Neural progenitor cell (in vitro differentiated cells): ENCODE measurements at regions not wholly inside any gene's neighbourhood (a gene's known extent, or its start where the extent isn't known, plus 50 kb on each side); places are given as distances from the start of the nearest gene placed in this dataset.

Source experiments
- DNase-seq: peaks from one replicate; pipeline ENCODE4 v3.0.0-alpha.2; 2016; ENCODE audit warnings: low spot score
- H2AFZ ChIP-seq: fragments of 200-600 bp; sonication (generic); replicated peaks from 2 replicates; pipeline ENCODE4 v1.6.1; 2016; ENCODE audit warnings: antibody characterized with exemption
- H3F3A ChIP-seq: fragments of 200-600 bp; sonication (generic); 2 replicates; pipeline ENCODE4 v1.6.1; 2016; ENCODE audit warnings: antibody characterized with exemption, low read depth
- H3K27ac ChIP-seq: fragments of 200-600 bp; sonication (generic); 2 replicates; pipeline ENCODE4 v1.5.1; 2016; ENCODE audit warnings: mild to moderate bottlenecking
- H3K27me3 ChIP-seq: fragments of 200-600 bp; sonication (generic); 2 replicates; pipeline ENCODE4 v1.6.1; 2016; ENCODE audit warnings: mild to moderate bottlenecking, moderate library complexity
- H3K36me3 ChIP-seq: fragments of 200-600 bp; sonication (generic); 2 replicates; pipeline ENCODE4 v1.5.1; 2016
- H3K4me1 ChIP-seq: fragments of 200-600 bp; sonication (generic); 2 replicates; pipeline ENCODE4 v1.6.1; 2016; ENCODE audit warnings: mixed run types
- H3K4me2 ChIP-seq: fragments of 200-600 bp; sonication (generic); 2 replicates; pipeline ENCODE4 v1.6.1; 2016
- H3K4me3 ChIP-seq: fragments of 200-600 bp; sonication (generic); 2 replicates; pipeline ENCODE4 v1.5.1; 2016
- H3K79me2 ChIP-seq: fragments of 200-600 bp; sonication (generic); 2 replicates; pipeline ENCODE4 v1.6.1; 2016; ENCODE audit warnings: low read depth
- H3K9ac ChIP-seq: fragments of 200-600 bp; sonication (generic); 2 replicates; pipeline ENCODE4 v1.6.1; 2016
- H3K9me3 ChIP-seq: fragments of 200-600 bp; sonication (generic); 2 replicates; pipeline ENCODE4 v1.5.1; 2016; ENCODE audit warnings: low read depth
- H4K20me1 ChIP-seq: fragments of 200-600 bp; sonication (generic); 2 replicates; pipeline ENCODE4 v1.6.1; 2016; ENCODE audit warnings: low read depth
- H3K27ac Mint-ChIP-seq: 3 replicates; pipeline ENCODE4 v1.8.0; 2021; ENCODE audit warnings: mixed read lengths
- H3K27me3 Mint-ChIP-seq: 2 replicates; pipeline ENCODE4 v1.8.0; 2022; ENCODE audit warnings: low read depth, mild to moderate bottlenecking, inconsistent platforms, moderate library complexity, mixed read lengths; ENCODE audit not compliant: insufficient read depth
- H3K36me3 Mint-ChIP-seq: 3 replicates; pipeline ENCODE4 v1.8.0; 2021; ENCODE audit warnings: mixed read lengths
- H3K4me1 Mint-ChIP-seq: 3 replicates; pipeline ENCODE4 v1.8.0; 2021; ENCODE audit warnings: mixed read lengths
- H3K4me3 Mint-ChIP-seq: 3 replicates; pipeline ENCODE4 v1.8.0; 2021; ENCODE audit warnings: mild to moderate bottlenecking, moderate library complexity, mixed read lengths
- H3K9me3 Mint-ChIP-seq: 3 replicates; pipeline ENCODE4 v1.8.0; 2020; ENCODE audit warnings: mixed read lengths
- CTCF ChIP-seq: fragments of 200-600 bp; sonication (generic); IDR thresholded peaks from 2 replicates; pipeline ENCODE4 v1.5.1; 2017; ENCODE audit warnings: antibody characterized with exemption, mild to moderate bottlenecking
- EZH2 ChIP-seq: fragments of 200-600 bp; sonication (generic); IDR thresholded peaks from 2 replicates; pipeline ENCODE4 v1.6.1; 2017; ENCODE audit warnings: antibody characterized with exemption, mild to moderate bottlenecking, moderate library complexity
- EZH2phosphoT487 ChIP-seq: fragments of 200-600 bp; sonication (generic); IDR thresholded peaks from 2 replicates; pipeline ENCODE4 v1.6.1; 2017; ENCODE audit warnings: antibody characterized with exemption

GRCh38 chr6:167676666-167677421 is 149.9 kb upstream of the AFDN start:
- H3K9me3 ChIP-seq: no peaks in the 10 kb centered on the region
- peaks cover 42% of the 10 kb centered on the region for H3K4me1 ChIP-seq
- no peak overlapping the region for H3K4me3 ChIP-seq
- no peaks in the 10 kb centered on the region for H3K27me3 ChIP-seq
- H3F3A ChIP-seq: peaks cover 35% of the 10 kb centered on the region
- Mint-ChIP-seq H3K36me3 (peaks cover 5% of the 10 kb centered on the region), H3K9me3 (peaks cover 16% of the 10 kb centered on the region), H3K27ac (peak overlapping the region; percentile 96), H3K4me1 (peaks cover 70% of the 10 kb centered on the region), H3K4me3 (peak overlapping the region; percentile 86), H3K27me3 (peaks cover 22% of the 10 kb centered on the region)
- peak; percentile 71 for DNase-seq
- H3K27ac ChIP-seq: no peak overlapping the region
- H2AFZ ChIP-seq: no peak overlapping the region
- no peaks in the 10 kb centered on the region for H3K36me3 ChIP-seq
- H3K9ac ChIP-seq: no peak overlapping the region
- no peak for TF ChIP-seq EZH2
- no peak for TF ChIP-seq EZH2phosphoT487
- TF ChIP-seq CTCF: no peak
- no peaks in the 10 kb centered on the region for H4K20me1 ChIP-seq
- no peaks in the 10 kb centered on the region for H3K79me2 ChIP-seq
- peak overlapping the region; percentile 87 for H3K4me2 ChIP-seq

GRCh38 chr6:167677422-167677789 is 149.3 kb upstream of the AFDN start:
- Histone ChIP-seq H3F3A (peaks cover 35% of the 10 kb centered on the region), H3K4me3 (peak overlapping the region; percentile 64), H3K9ac (no peak overlapping the region), H3K36me3 (no peaks in the 10 kb centered on the region), H3K4me2 (peak overlapping the region; percentile 87), H2AFZ (no peak overlapping the region), H3K9me3 (no peaks in the 10 kb centered on the region), H3K27ac (no peak overlapping the region), H3K79me2 (no peaks in the 10 kb centered on the region), H4K20me1 (no peaks in the 10 kb centered on the region), H3K4me1 (peaks cover 42% of the 10 kb centered on the region), H3K27me3 (no peaks in the 10 kb centered on the region)
- Mint-ChIP-seq H3K9me3 (peaks cover 11% of the 10 kb centered on the region), H3K4me1 (peaks cover 72% of the 10 kb centered on the region), H3K27ac (peak overlapping the region; percentile 96), H3K4me3 (peak overlapping the region; percentile 86), H3K36me3 (peaks cover 3% of the 10 kb centered on the region), H3K27me3 (peaks cover 19% of the 10 kb centered on the region)
- TF ChIP-seq CTCF (no peak), EZH2phosphoT487 (no peak), EZH2 (no peak)
- no peak for DNase-seq

- Histone ChIP-seq H3K4me1 (peaks cover 42% of the 10 kb centered on the region), H3K27ac (peak overlapping the region; percentile 39), H4K20me1 (no peaks in the 10 kb centered on the region), H3F3A (peaks cover 35% of the 10 kb centered on the region), H3K79me2 (no peaks in the 10 kb centered on the region), H3K4me3 (peak overlapping the region; percentile 64), H3K9ac (no peak overlapping the region), H3K9me3 (no peaks in the 10 kb centered on the region), H2AFZ (peak overlapping the region; percentile 3), H3K27me3 (no peaks in the 10 kb centered on the region), H3K36me3 (no peaks in the 10 kb centered on the region), H3K4me2 (peak overlapping the region; percentile 87)
- peak overlapping the region; percentile 96 for H3K27ac Mint-ChIP-seq
- peaks cover 3% of the 10 kb centered on the region for H3K9me3 Mint-ChIP-seq
- H3K4me1 Mint-ChIP-seq: peaks cover 78% of the 10 kb centered on the region
- H3K27me3 Mint-ChIP-seq: peaks cover 16% of the 10 kb centered on the region
- H3K4me3 Mint-ChIP-seq: peak overlapping the region; percentile 86
- TF ChIP-seq CTCF (no peak), EZH2 (peak; percentile 29)
- DNase-seq: peak; percentile 87
- no peaks in the 10 kb centered on the region for H3K36me3 Mint-ChIP-seq
Observed at GRCh38 chr6:167678102-167679101, 148.3 kb upstream of the AFDN start.
